GM12891 (cell line): ENCODE measurements at regions not wholly inside any gene's neighbourhood (a gene's known extent, or its start where the extent isn't known, plus 50 kb on each side); places are given as distances from the start of the nearest gene placed in this dataset.
A peak's percentile ranks its signal among the peaks of the same experiment; 100 is the strongest.

Experiments used
- DNase-seq: peaks from one replicate; pipeline ENCODE4 v3.0.0; 2011; ENCODE audit warnings: low spot score; ENCODE audit not compliant: insufficient read length
- FAIRE-seq: peaks from 2 replicates; lab custom pipeline; 2011; peaks lifted over from hg19 to GRCh38; lab: Jason Lieb, UNC
- PAX5 ChIP-seq: IDR thresholded peaks from 2 replicates; pipeline ENCODE4 v1.6.1; 2011; ENCODE audit warnings: low read length, moderate library complexity, mild to moderate bottlenecking; ENCODE audit not compliant: insufficient read depth, severe bottlenecking
- POLR2A ChIP-seq: IDR thresholded peaks from 2 replicates; pipeline ENCODE4 v1.6.1; 2011; ENCODE audit warnings: low read depth, low read length, control low read depth
- POLR2AphosphoS5 ChIP-seq: IDR thresholded peaks from 2 replicates; pipeline ENCODE4 v1.6.1; 2011; ENCODE audit warnings: low read depth, low read length, control low read depth
- POU2F2 ChIP-seq: IDR thresholded peaks from 2 replicates; pipeline ENCODE4 v1.6.1; 2011; ENCODE audit warnings: low read depth, mild to moderate bottlenecking, control low read depth, low read length, moderate library complexity
- SPI1 ChIP-seq: IDR thresholded peaks from 2 replicates; pipeline ENCODE4 v1.6.1; 2011; ENCODE audit warnings: low read depth, low read length, control low read depth
- TAF1 ChIP-seq: IDR thresholded peaks from 2 replicates; pipeline ENCODE4 v1.6.1; 2011; ENCODE audit warnings: low read depth, low read length, control low read depth

DNA sequence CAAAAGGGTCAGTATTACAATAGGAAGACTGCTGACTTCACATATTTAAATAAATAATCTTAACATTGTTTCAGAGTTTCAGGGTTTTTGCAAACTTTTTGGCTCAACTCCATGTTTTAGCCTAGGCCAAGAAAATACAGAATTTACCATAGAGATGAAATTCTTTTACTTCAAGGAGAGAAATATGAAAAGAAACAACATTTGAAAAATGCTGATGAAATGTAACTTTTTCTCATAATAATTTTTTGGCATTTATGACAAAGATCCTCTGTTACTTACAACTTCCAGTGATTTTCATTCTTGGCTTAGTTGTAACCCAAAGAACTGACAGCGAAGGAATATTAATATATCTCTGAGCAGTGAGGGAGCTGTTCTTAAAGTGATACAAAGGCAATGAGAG is 316.1 kb upstream of the EMCN start:
- TF ChIP-seq PAX5 (no peak), POLR2AphosphoS5 (no peak), SPI1 (no peak), TAF1 (no peak), POLR2A (no peak), POU2F2 (no peak)
- FAIRE-seq (no peak), DNase-seq (no peak)

DNA sequence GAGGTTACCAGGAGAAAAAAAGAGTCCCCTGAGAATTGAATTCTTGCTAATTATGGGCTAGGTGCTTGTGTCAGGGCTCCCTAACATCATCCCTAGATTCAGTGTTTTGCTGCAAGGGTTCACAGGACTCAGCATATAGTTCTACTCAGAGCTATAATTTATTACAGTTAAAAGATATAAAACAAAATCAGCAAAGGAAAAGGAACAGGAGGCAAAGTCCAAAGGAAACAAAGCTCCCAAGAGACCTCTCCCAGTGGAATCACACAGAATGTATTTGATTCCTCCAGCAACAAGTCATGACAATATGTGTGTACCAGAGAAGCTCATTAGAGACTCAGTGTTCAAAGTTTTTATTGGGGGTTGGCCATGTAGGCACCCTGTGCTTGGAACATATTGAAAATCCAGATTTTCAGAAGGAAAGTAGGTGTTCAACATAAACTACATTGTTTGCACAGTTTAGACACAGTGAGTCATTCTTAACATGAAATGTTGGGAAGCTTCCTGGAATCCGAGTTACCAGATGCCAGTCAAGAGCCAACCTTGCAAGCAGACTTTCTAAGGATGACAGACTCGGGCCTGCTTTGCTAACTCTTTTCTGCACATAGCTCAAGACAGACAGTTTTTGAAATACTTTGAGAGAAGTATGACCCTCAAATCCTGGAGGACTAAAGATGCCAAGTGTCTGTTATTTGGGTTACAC is 311.3 kb upstream of the EMCN start:
- no peak for FAIRE-seq
- DNase-seq, result no peak
- TF ChIP-seq POU2F2 (no peak), TAF1 (no peak), POLR2A (no peak), PAX5 (no peak), SPI1 (no peak), POLR2AphosphoS5 (no peak)

DNA sequence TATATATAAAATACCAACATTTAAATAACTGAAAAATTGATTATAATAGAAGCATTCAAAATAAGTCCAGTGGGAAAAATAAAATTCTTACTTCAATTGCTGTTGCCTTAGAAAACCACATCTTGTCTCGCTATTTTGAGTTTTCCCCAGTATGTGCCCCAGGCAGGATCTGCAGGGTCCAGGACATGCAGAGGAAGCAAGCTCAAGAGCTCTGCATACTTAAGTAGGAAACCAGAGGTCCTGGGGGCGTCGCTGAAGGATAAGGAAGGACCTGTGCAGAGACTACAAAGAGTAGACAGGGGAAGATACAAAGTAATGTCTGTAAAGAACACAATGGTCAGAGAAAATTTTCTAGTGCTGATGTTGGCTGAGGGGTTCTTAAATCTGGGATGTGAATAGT is 310.5 kb upstream of the EMCN start:
- no peak for FAIRE-seq
- TF ChIP-seq POLR2A (no peak), TAF1 (no peak), POU2F2 (no peak), POLR2AphosphoS5 (no peak), PAX5 (no peak), SPI1 (no peak)
- no peak for DNase-seq

DNA sequence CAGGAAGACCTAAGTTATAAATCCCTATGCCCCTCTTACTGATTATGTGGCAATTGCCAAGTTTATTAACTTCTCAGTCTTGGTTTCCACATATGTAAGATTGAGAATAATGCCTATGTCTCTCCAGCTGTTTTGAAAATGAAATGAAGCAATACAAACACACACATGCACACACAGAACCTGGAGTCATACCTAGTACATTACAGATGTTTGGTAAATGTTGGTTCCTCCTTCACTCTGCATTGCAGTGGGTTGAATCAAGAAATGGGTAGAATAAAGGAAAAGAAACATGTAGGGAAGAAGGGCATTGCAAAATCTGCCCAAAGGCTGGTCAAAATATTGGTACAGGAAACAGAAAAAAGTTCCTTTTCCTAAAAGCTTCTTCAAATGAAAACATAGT is 309.9 kb upstream of the EMCN start:
- TF ChIP-seq POLR2AphosphoS5 (no peak), PAX5 (no peak), POLR2A (no peak), POU2F2 (no peak)
- FAIRE-seq (no peak), DNase-seq (no peak)

DNA sequence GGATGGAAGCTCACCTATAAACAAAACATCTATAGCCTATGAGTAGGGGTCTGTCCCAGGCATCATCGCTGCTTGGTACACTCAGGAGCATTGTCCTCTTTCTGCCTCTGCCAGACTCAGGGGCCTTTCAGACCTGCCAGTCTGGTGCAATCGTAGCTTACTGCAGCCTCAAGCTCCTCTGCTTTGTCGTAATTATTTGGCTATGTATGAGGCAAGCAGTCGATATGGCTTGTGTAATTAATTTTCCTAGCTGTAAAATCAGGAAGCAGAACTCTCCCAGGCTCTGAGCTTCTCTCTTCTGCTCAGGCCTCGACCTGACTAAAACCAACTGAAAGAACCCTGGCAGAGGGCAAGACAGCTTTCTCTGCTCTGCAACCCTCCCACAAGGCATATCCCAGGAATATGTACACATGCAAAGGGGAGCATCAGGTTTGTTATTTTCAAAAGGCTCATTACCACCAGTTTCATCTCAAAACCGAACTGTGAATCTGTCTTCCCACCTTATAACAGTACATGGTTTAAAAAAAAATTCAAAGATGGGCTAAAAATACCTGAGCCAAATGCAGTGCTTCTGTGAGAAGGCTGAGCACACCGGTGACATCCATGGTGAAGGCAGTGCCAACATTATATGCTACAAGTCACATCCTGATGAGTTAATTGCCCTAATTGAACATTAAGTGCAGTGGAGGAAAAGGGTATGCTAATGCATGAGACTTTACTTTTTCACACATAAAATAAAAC is 309.2 kb upstream of the EMCN start:
- DNase-seq (no peak), FAIRE-seq (no peak)
- TF ChIP-seq SPI1, result no peak
- no peak for TF ChIP-seq POLR2AphosphoS5
- no peak for TF ChIP-seq PAX5
- TF ChIP-seq TAF1, result no peak
- no peak for TF ChIP-seq POLR2A
- TF ChIP-seq POU2F2, result no peak

DNA sequence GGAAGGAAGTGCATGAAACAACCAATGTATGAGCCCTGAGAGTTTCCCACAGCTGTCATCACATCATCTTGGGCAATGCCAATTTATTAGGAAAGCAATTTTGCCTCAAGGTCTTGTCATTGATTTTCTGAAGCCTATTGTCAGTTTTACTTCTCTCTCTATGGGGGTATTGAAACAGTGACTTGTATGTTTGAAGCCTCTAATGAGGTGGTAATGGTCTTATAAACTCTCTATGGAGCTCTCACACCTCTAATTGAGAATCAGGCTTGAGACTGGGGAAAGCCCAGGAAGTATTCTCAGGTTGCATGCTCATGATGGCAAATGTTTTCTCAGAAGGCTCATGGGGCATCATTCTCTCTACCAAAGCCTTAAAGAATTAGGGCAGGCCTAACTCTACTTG is 308.2 kb upstream of the EMCN start:
- no peak for FAIRE-seq
- TF ChIP-seq TAF1 (no peak), POLR2AphosphoS5 (no peak), POLR2A (no peak), POU2F2 (no peak), SPI1 (no peak), PAX5 (no peak)

DNA sequence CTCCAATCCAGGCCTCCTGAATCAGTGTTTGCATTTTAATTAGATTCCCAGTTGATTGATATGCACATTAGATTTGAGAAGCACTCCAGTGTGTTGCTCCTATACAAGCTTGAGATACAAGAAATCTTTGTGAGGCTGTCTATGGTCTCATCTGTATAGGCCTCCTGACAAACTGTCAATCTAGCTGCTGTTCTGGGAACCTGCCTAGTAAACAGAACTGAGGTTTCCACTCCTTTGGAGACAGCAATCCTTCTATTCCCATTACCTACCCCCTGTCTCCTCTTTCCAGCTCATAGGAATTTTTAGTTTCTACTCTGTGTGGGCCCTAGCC is 306.1 kb upstream of the EMCN start:
- TF ChIP-seq TAF1 (no peak), PAX5 (no peak), POLR2A (no peak), POU2F2 (no peak), POLR2AphosphoS5 (no peak)
- DNase-seq, result no peak
- no peak for FAIRE-seq

More for the DNA sequence above, 308.2 kb upstream of the EMCN start:
- no peak for DNase-seq

DNA sequence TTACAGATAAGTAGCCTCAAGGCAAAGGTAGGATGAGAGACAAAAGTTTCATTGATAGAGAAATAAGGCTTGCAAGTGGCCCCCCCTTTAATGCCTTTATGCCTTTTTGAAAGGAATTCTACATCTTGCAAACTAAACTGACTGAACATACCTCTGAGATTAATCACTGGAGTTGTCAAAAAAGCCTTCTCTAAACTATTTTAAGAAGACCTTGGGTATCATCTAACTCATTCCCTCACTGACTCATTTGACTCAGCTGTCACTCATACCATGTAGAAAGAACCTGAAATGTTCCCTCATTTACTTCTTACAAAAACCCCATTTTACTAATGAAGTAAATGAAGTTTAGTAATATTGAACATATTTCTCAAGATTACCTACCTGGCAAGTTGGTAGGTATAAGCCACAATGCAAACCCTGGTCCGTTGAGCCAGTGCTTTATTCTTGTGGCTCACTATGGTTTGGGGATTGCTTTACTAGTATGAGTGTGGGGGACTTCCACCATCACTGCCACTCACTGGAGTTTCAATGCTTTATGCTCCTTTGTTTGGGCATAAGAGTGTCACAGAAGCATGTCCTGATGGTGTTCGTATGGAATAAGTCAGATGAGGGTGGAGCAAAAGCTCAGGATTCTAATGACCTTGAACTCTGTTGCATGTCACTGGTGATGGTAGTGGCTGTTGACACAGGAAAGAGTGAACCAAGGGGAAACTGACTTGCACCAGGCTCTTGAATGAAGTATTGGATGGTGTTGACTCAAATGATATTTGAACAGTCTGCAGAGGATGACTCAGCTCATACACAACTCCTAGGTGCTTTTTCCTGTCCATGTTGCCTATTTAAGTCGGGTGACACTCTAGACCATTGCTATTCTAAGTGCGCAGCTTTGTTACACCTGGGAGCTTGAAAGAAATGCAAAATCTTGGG is 305.5 kb upstream of the EMCN start:
- no peak for TF ChIP-seq PAX5
- no peak for TF ChIP-seq POLR2AphosphoS5
- TF ChIP-seq TAF1, result no peak
- peak; percentile 75; the same call in 1 of the 2 replicates for TF ChIP-seq POU2F2
- TF ChIP-seq POLR2A, result 0 out of 2 replicates have a peak, but pooled peaks have one; percentile 35
- FAIRE-seq, result peak; percentile 78
- no peak for DNase-seq

DNA sequence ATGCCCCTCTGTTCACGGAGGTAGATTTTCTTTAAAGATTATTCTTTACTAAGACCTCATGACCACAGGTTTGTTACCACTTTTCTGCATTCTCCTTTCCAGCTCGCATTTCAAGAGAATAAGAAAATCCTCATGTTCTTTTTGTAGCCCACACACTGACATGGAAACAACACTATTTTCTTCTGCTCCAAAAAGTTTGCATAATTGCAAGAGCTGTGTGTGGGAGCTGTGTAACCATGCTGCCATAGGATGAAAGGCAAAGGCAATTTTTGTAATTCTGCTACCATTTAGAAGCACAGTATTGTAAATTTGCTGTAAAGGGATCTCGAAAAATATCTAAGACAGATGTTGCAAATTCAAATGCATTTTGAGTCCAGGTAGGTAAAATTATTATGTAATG is 302.4 kb upstream of the EMCN start:
- DNase-seq, result no peak
- FAIRE-seq, result no peak
- no peak for TF ChIP-seq TAF1
- no peak for TF ChIP-seq POLR2AphosphoS5
- no peak for TF ChIP-seq POU2F2
- no peak for TF ChIP-seq SPI1
- no peak for TF ChIP-seq POLR2A
- TF ChIP-seq PAX5, result no peak

DNA sequence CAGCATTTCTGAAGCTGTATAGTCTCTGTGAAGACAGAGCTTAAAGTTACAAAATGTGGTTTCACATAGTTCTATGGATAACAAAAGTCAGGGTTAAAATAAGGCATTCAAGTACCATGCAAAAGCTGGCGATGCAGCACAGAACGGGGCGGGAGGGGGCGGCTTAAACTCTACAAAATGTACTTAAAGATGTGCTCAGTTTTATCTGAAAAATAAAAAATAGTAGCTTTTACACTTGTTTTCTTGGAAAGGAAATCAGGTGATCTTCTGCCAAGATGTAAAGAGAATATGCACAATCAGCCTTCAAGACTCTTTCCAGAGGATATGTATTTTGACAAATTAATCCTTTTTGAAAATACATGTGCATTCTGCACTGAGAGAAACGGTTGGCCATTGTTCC is 301.7 kb upstream of the EMCN start:
- TF ChIP-seq POLR2AphosphoS5, result no peak
- TF ChIP-seq POU2F2, result no peak
- TF ChIP-seq TAF1, result no peak
- TF ChIP-seq PAX5, result no peak
- TF ChIP-seq SPI1, result no peak
- TF ChIP-seq POLR2A, result no peak
- no peak for FAIRE-seq
- DNase-seq, result no peak
